Aorta (tissue), 5 donors: ENCODE measurements at regions not wholly inside any gene's neighbourhood (a gene's known extent, or its start where the extent isn't known, plus 50 kb on each side); places are given as distances from the start of the nearest gene placed in this dataset.
"Not testable (repeated sequence)": the region's sequence is repeated elsewhere in the genome, so short reads cannot be mapped to it uniquely, and the experiment has no call there.

ENCODE experiments used
- ATAC-seq: fragments of 200-7000 bp; cut with Tn5 transposase; one replicate; pipeline ENCODE4 v1.9.1; 2022; ENCODE audit warnings: moderate library complexity; ENCODE audit not compliant: low FRiP score
- DNase-seq, 2 donors: peaks; one replicate each; pipeline ENCODE4 v3.0.0-alpha.2; 2020
- H3K27ac ChIP-seq, 2 donors: one replicate each; pipeline ENCODE4 v1.5.1; 2013; ENCODE audit warnings: low read length in 2 of 2, mild to moderate bottlenecking in 2 of 2, moderate library complexity in 2 of 2, control low read depth in 1 of 2, inconsistent platforms in 1 of 2, low read depth in 1 of 2
- H3K27me3 ChIP-seq, 2 donors: one replicate each; pipeline ENCODE4 v1.6.1; 2013; ENCODE audit warnings: control low read depth in 1 of 2, low read length in 1 of 2, mild to moderate bottlenecking in 1 of 2, moderate library complexity in 1 of 2; ENCODE audit not compliant: insufficient read depth in 2 of 2, control insufficient read depth in 1 of 2
- H3K36me3 ChIP-seq, 2 donors: one replicate each; pipeline ENCODE4 v1.6.1; 2013; ENCODE audit warnings: control low read depth in 1 of 2, low read length in 1 of 2, mild to moderate bottlenecking in 1 of 2; ENCODE audit not compliant: insufficient read depth in 2 of 2, control insufficient read depth in 1 of 2
- H3K4me1 ChIP-seq, 2 donors: one replicate each; pipeline ENCODE4 v1.6.1; 2013; ENCODE audit warnings: low read length in 2 of 2, control low read depth in 1 of 2, mild to moderate bottlenecking in 1 of 2, moderate library complexity in 1 of 2; ENCODE audit not compliant: insufficient read depth in 2 of 2, control insufficient read depth in 1 of 2
- H3K4me3 ChIP-seq, 2 donors: one replicate each; pipeline ENCODE4 v1.5.1; 2013; ENCODE audit warnings: low read length in 2 of 2, control low read depth in 1 of 2, mild to moderate bottlenecking in 1 of 2
- H3K9me3 ChIP-seq: one replicate; pipeline ENCODE4 v1.6.1; 2013; ENCODE audit warnings: mild to moderate bottlenecking, low read length; ENCODE audit not compliant: control insufficient read depth
- WGBS, 2 donors: extraction: QIAGEN DNeasy Blood & Tissue Kit; methylation state at CpG; one replicate each; pipeline ENCODE4 v1.1.7; 2013; 5-methylcytosine and 5-hydroxymethylcytosine counted together
- intact Hi-C, 2 donors: fragments of 100-400 bp; cut with DNase I; formaldehyde crosslinking; loops; one replicate each; pipeline versions ENCODE4 v1.14.2 to v1.15.0; 2022
- donor health status: healthy with polysubstance abuse.
- donor health status: Bipolar disorder and iron deficiency.
- donor health status: DM: no; HTN: no; CAD: no.
- donor health status: DM: no; HTN: no; CAD: no.
- donor health status: DM: yes; HTN: yes; CAD: no.

- intact Hi-C loops: no loop called here
These were observed 341.2 kb upstream of the MGAT4C start for GRCh38 chr12:86597431-86597830.

GRCh38 chr12:86590296-86590695 is 334.1 kb upstream of the MGAT4C start:
- DNase-seq (no peak), ATAC-seq (no peak)
- H3K27ac ChIP-seq: no peak overlapping the region
- no peaks in the 10 kb centered on the region for H3K9me3 ChIP-seq
- no peaks in the 10 kb centered on the region for H3K36me3 ChIP-seq
- H3K4me3 ChIP-seq: no peak overlapping the region
- intact Hi-C loops: no loop called here
- no peaks in the 10 kb centered on the region for H3K27me3 ChIP-seq
- no peaks in the 10 kb centered on the region for H3K4me1 ChIP-seq

More at GRCh38 chr12:86597431-86597830, 341.2 kb upstream of the MGAT4C start:
- DNase-seq (no peak), ATAC-seq (no peak)
- no peaks in the 10 kb centered on the region for H3K36me3 ChIP-seq
- no peak overlapping the region for H3K27ac ChIP-seq
- H3K9me3 ChIP-seq: no peaks in the 10 kb centered on the region
- H3K4me1 ChIP-seq: no peaks in the 10 kb centered on the region
- H3K4me3 ChIP-seq: no peak overlapping the region
- no peaks in the 10 kb centered on the region for H3K27me3 ChIP-seq

- Histone ChIP-seq H3K36me3 (no peaks in the 10 kb centered on the region), H3K27me3 (no peaks in the 10 kb centered on the region), H3K4me3 (no peak overlapping the region), H3K27ac (no peak overlapping the region), H3K9me3 (no peaks in the 10 kb centered on the region), H3K4me1 (no peaks in the 10 kb centered on the region)
- intact Hi-C loops: no loop called here
- ATAC-seq (no peak), DNase-seq (no peak)
These were observed 318.0 kb upstream of the MGAT4C start for GRCh38 chr12:86574143-86574542.

- DNase-seq (no peak), ATAC-seq (no peak)
- 0 to 29% methylated on average over 1 of the region's 1 CpG for WGBS, 2 donors
- peaks cover 3% of the 10 kb centered on the region for H3K9me3 ChIP-seq
- no peak overlapping the region for H3K4me3 ChIP-seq
- no peaks in the 10 kb centered on the region for H3K27me3 ChIP-seq
- no peak overlapping the region for H3K27ac ChIP-seq
- intact Hi-C loops: no loop called here
- H3K36me3 ChIP-seq: no peaks in the 10 kb centered on the region
- no peaks in the 10 kb centered on the region for H3K4me1 ChIP-seq
These were observed 316.3 kb upstream of the MGAT4C start for GRCh38 chr12:86572455-86572854.

GRCh38 chr12:86565038-86565437 is 308.8 kb upstream of the MGAT4C start:
- no peak for ATAC-seq
- H3K27me3 ChIP-seq: no peaks in the 10 kb centered on the region
- H3K4me3 ChIP-seq: no peak overlapping the region
- no peaks in the 10 kb centered on the region for H3K4me1 ChIP-seq
- no peak for DNase-seq
- intact Hi-C loops: no loop called here
- H3K27ac ChIP-seq: no peak overlapping the region
- no peaks in the 10 kb centered on the region for H3K36me3 ChIP-seq
- WGBS, 2 donors: 95 to 98% methylated on average over 2 of the region's 2 CpGs
- H3K9me3 ChIP-seq: peaks cover 6% of the 10 kb centered on the region

GRCh38 chr12:86555491-86555890 is 299.3 kb upstream of the MGAT4C start:
- ATAC-seq, intact Hi-C loops, H3K4me3 ChIP-seq, DNase-seq, H3K9me3 ChIP-seq, H3K27ac ChIP-seq, H3K27me3 ChIP-seq, H3K36me3 ChIP-seq, H3K4me1 ChIP-seq: not testable (repeated sequence)
- WGBS, 2 donors: 79 to 86% methylated on average over 5 of the region's 5 CpGs

- intact Hi-C loops: no loop called here
- Histone ChIP-seq H3K27ac (peak overlapping the region in 1 of 2 donors; percentile 11), H3K4me3 (no peak overlapping the region), H3K9me3 (no peaks in the 10 kb centered on the region), H3K4me1 (no peaks in the 10 kb centered on the region), H3K36me3 (no peaks in the 10 kb centered on the region), H3K27me3 (no peaks in the 10 kb centered on the region)
- 0 to 6% methylated on average over 1 of the region's 1 CpG for WGBS, 2 donors
- DNase-seq: peak; percentile 80 to 90
- peak; percentile 91 for ATAC-seq
These were observed 295.0 kb upstream of the MGAT4C start for GRCh38 chr12:86551146-86551571.

- WGBS, 2 donors: 8 to 13% methylated on average over 7 of the region's 7 CpGs
- no peaks in the 10 kb centered on the region for H3K36me3 ChIP-seq
- H3K27ac ChIP-seq: peak overlapping the region in 1 of 2 donors; percentile 45
- ATAC-seq: peak; percentile 62
- intact Hi-C loops: no loop called here
- H3K9me3 ChIP-seq: no peaks in the 10 kb centered on the region
- H3K4me3 ChIP-seq: no peak overlapping the region
- DNase-seq: no peak
- H3K4me1 ChIP-seq: no peaks in the 10 kb centered on the region
- H3K27me3 ChIP-seq: no peaks in the 10 kb centered on the region
These were observed 294.3 kb upstream of the MGAT4C start for GRCh38 chr12:86550218-86551145.

GRCh38 chr12:86543716-86544115 is 287.5 kb upstream of the MGAT4C start:
- H3K27me3 ChIP-seq: no peaks in the 10 kb centered on the region
- WGBS, 2 donors: 45 to 47% methylated on average over 3 of the region's 3 CpGs
- intact Hi-C loops: no loop called here

More at GRCh38 chr12:86543716-86544115, 287.5 kb upstream of the MGAT4C start:
- DNase-seq: no peak
- H3K4me1 ChIP-seq: no peaks in the 10 kb centered on the region
- no peak for ATAC-seq
- no peaks in the 10 kb centered on the region for H3K36me3 ChIP-seq
- no peaks in the 10 kb centered on the region for H3K9me3 ChIP-seq
- H3K27ac ChIP-seq: no peak overlapping the region
- no peak overlapping the region for H3K4me3 ChIP-seq
